ENCODE measurements at regions not wholly inside any gene's neighbourhood (a gene's known extent, or its start where the extent isn't known, plus 50 kb on each side); places are given as distances from the start of the nearest gene placed in this dataset.

GRCh38 chr10:43867667-43868565 is 219.2 kb upstream of the ZNF32 start (continued):
- no peak for TF ChIP-seq RAD21 (IDR thresholded peaks at IDR 0.05 in 1 of 2, conservative IDR thresholded peaks at IDR 0.05 in 1 of 2; ENCODE audit: low read depth in 2 of 2, low read length in 2 of 2)
- no peak for TF ChIP-seq JUN (IDR thresholded peaks at IDR 0.05; ENCODE audit: low read depth, low read length)
- TF ChIP-seq SIN3A (conservative IDR thresholded peaks at IDR 0.05 in 1 of 2, IDR thresholded peaks at IDR 0.05 in 1 of 2; ENCODE audit: low read depth in 1 of 2, low read length in 2 of 2), result no peak
- no peak for TF ChIP-seq SRF (IDR thresholded peaks at IDR 0.05; ENCODE audit: low read depth, low read length)
- TF ChIP-seq YY1 (IDR thresholded peaks at IDR 0.05; ENCODE audit: low read depth, low read length), result no peak
- no peak for TF ChIP-seq EZH2 (IDR thresholded peaks at IDR 0.05; ENCODE audit: low read depth, low read length, severe bottlenecking)
- no peak for TF ChIP-seq POU5F1 (IDR thresholded peaks at IDR 0.05; ENCODE audit: low read depth, low read length)
- no peak for TF ChIP-seq ASH2L (IDR thresholded peaks at IDR 0.05; ENCODE audit: low read length)
- TF ChIP-seq MAFK (IDR thresholded peaks at IDR 0.05; ENCODE audit: low read depth, low read length), result no peak
- TF ChIP-seq TAF7 (optimal IDR thresholded peaks at IDR 0.05; ENCODE audit: borderline replicate concordance, low read depth, low read length), result no peak
- no peak for TF ChIP-seq FOSL1 (IDR thresholded peaks at IDR 0.05; ENCODE audit: insufficient read depth, low read depth, low read length)

Data from H1 (cell line).